NCI-H2196 (cell line): ENCODE measurements at regions not wholly inside any gene's neighbourhood (a gene's known extent, or its start where the extent isn't known, plus 50 kb on each side); places are given as distances from the start of the nearest gene placed in this dataset.
"Not testable (repeated sequence)": the region's sequence is repeated elsewhere in the genome, so short reads cannot be mapped to it uniquely, and the experiment has no call there.

Experiments
- DNase-seq: peaks from one replicate; lab custom pipeline; 2025; ENCODE audit not compliant: unreplicated experiment; lab: John Stamatoyannopoulos, UW

- no peak for DNase-seq
These were observed 1544.6 kb downstream of the OLFM4 start for GRCh38 chr13:54573186-54573585.

- DNase-seq = no peak
These were observed 1546.2 kb downstream of the OLFM4 start for GRCh38 chr13:54574791-54575190.

GRCh38 chr13:54591540-54591939 is 1562.9 kb downstream of the OLFM4 start:
- DNase-seq = no peak

- no peak for DNase-seq
These were observed 1563.6 kb downstream of the OLFM4 start for GRCh38 chr13:54592201-54592600.

GRCh38 chr13:54593504-54593903 is 1564.9 kb downstream of the OLFM4 start:
- no peak for DNase-seq

- DNase-seq = no peak
These were observed 1569.0 kb downstream of the OLFM4 start for GRCh38 chr13:54597540-54598088.

- DNase-seq = no peak
These were observed 1570.8 kb downstream of the OLFM4 start for GRCh38 chr13:54599413-54599812.

GRCh38 chr13:54606944-54607343 is 1578.3 kb downstream of the OLFM4 start:
- DNase-seq = no peak

- no peak for DNase-seq
These were observed 1578.8 kb downstream of the OLFM4 start for GRCh38 chr13:54607421-54607820.

- no peak for DNase-seq
These were observed 1582.8 kb downstream of the OLFM4 start for GRCh38 chr13:54611390-54611789.

GRCh38 chr13:54614726-54615125 is 1586.1 kb downstream of the OLFM4 start:
- DNase-seq = no peak

GRCh38 chr13:54626504-54626903 is 1597.9 kb downstream of the OLFM4 start:
- DNase-seq = not testable (repeated sequence)

- no peak for DNase-seq
These were observed 1599.2 kb downstream of the OLFM4 start for GRCh38 chr13:54627646-54628372.

GRCh38 chr13:54628383-54628782 is 1599.8 kb downstream of the OLFM4 start:
- no peak for DNase-seq

- DNase-seq = no peak
These were observed 1604.8 kb downstream of the OLFM4 start for GRCh38 chr13:54633456-54633855.

- DNase-seq = no peak
These were observed 1607.6 kb downstream of the OLFM4 start for GRCh38 chr13:54636231-54636630.

- no peak for DNase-seq
These were observed 1608.8 kb downstream of the OLFM4 start for GRCh38 chr13:54637366-54637765.

- no peak for DNase-seq
These were observed 1612.1 kb downstream of the OLFM4 start for GRCh38 chr13:54640719-54641118.

GRCh38 chr13:54643863-54644262 is 1615.2 kb downstream of the OLFM4 start:
- no peak for DNase-seq

GRCh38 chr13:54647275-54647674 is 1618.7 kb downstream of the OLFM4 start:
- DNase-seq = no peak

- DNase-seq = no peak
These were observed 1629.0 kb downstream of the OLFM4 start for GRCh38 chr13:54657588-54657987.

- no peak for DNase-seq
These were observed 1630.2 kb downstream of the OLFM4 start for GRCh38 chr13:54658771-54659170.

- no peak for DNase-seq
These were observed 1631.7 kb downstream of the OLFM4 start for GRCh38 chr13:54660277-54660676.
